ENCODE measurements at regions not wholly inside any gene's neighbourhood (a gene's known extent, or its start where the extent isn't known, plus 50 kb on each side); places are given as distances from the start of the nearest gene placed in this dataset.

DNA sequence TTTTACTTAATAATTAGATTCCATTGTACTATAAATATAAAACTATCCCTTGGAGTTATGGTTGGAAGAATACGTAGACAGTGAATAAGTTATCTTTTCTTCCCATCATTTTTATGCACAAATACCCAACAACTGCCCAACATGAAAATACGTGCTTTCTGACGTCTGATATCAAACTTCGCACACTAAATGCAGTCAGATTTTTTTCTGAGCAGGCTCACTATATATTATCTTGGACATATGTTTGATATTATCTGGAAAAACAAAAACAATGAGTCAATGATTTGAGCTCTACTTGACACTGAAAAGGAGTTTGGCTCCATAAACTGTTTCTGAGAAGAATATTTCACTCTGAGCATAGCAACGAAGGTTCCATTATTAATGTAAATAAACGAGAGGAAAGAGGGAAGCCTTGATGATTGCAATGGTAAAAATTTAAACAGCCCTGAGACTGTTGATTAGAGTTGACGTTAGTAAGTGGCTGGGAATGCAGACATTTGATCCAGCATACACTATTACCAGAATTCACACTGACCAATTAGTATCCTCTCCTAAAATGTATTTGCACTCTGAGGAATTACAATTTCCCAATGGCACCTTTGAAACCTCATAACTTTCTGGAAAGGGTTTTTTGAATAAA is 1090.0 kb downstream of the EPHA7 start:
- no peaks in the 10 kb centered on the region for H3K36me3 ChIP-seq (ENCODE audit: insufficient read depth, low read length)
- no peaks in the 10 kb centered on the region for H3K4me1 ChIP-seq (ENCODE audit: insufficient read depth, low read length)
- no peak overlapping the region for H2AFZ ChIP-seq (ENCODE audit: low read depth, low read length)

GRCh38 chr6:92315312-92315711 is 1104.0 kb downstream of the EPHA7 start:
- no peak overlapping the region for H3K4me3 ChIP-seq (ENCODE audit: low read length)
- H3K27me3 ChIP-seq (ENCODE audit: insufficient read depth, low read length) = no peaks in the 10 kb centered on the region
- H3K36me3 ChIP-seq (ENCODE audit: insufficient read depth, low read length) = no peaks in the 10 kb centered on the region
- no peaks in the 10 kb centered on the region for H3K9me3 ChIP-seq (ENCODE audit: low read length)
- no peaks in the 10 kb centered on the region for H3K4me1 ChIP-seq (ENCODE audit: insufficient read depth, low read length)
- H2AFZ ChIP-seq (ENCODE audit: low read depth, low read length) = no peak overlapping the region

More for the DNA sequence above, 1090.0 kb downstream of the EPHA7 start:
- Histone ChIP-seq H3K4me3 (ENCODE audit: low read length) (no peak overlapping the region), H3K9me3 (ENCODE audit: low read length) (no peaks in the 10 kb centered on the region), H3K27me3 (ENCODE audit: insufficient read depth, low read length) (no peaks in the 10 kb centered on the region)

DNA sequence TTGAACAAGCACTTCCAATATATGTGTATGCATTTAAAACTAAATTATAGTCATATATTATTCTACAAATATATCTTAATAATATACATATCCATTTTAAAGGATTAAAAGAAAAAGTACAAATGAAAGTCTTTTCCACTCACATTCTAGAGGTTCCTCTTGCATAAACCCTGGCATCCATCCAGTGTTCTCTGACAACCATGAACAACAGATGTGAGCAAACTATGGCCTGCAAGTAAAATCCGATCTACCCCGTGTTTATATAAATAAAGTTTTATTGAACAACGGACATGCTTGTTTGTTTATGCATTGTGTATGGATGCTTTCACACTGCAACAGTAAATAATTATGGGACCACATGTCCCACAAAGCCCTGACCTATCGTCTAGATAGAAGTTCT is 1122.3 kb downstream of the EPHA7 start:
- Histone ChIP-seq H3K4me3 (ENCODE audit: low read length) (no peak overlapping the region), H2AFZ (ENCODE audit: low read depth, low read length) (no peak overlapping the region), H3K4me1 (ENCODE audit: insufficient read depth, low read length) (no peaks in the 10 kb centered on the region), H3K9me3 (ENCODE audit: low read length) (no peaks in the 10 kb centered on the region), H3K27me3 (ENCODE audit: insufficient read depth, low read length) (no peaks in the 10 kb centered on the region), H3K36me3 (ENCODE audit: insufficient read depth, low read length) (no peaks in the 10 kb centered on the region)

DNA sequence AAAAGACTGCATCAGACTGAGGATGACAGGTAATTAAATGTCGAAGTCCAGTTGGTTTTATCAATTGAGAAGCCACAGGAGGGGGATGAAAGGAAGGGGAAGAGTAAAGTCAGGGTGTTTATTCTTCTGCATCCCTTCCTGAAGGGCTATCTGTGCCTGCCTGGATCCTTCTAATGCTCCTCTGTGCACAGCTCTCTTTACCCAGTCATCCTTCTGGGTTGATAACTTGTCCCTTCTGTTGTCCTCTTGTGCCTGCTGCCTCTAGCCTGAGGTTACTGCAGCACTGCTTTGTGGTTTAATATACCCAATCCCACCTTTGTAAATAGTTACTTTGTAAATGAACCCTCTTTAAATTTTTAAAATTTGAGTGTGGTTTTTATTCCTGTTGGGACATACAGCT is 1127.3 kb downstream of the EPHA7 start:
- Histone ChIP-seq H3K4me1 (ENCODE audit: insufficient read depth, low read length) (no peaks in the 10 kb centered on the region), H3K36me3 (ENCODE audit: insufficient read depth, low read length) (no peaks in the 10 kb centered on the region), H3K4me3 (ENCODE audit: low read length) (no peak overlapping the region), H3K9me3 (ENCODE audit: low read length) (no peaks in the 10 kb centered on the region), H3K27me3 (ENCODE audit: insufficient read depth, low read length) (no peaks in the 10 kb centered on the region), H2AFZ (ENCODE audit: low read depth, low read length) (no peak overlapping the region)

DNA sequence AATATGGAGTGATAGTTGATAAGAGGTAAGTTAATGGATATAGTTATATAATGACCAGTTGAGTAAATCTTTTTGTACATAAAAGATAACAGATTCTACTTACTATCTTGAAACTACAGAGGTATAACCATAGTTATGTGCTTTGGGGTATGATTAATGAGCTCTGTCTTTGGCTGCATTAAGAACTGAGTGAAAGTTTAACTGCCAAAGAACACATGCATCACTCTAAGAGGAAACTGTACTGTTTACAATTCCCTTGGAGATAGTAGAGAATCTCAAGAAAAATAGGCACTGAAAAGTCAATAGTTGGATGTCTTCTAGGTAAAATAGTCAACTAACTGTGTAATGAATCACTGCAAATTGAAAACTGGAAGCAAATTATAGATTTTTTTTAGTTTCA is 1129.5 kb downstream of the EPHA7 start:
- H3K9me3 ChIP-seq (ENCODE audit: low read length) = no peaks in the 10 kb centered on the region
- no peak overlapping the region for H2AFZ ChIP-seq (ENCODE audit: low read depth, low read length)
- H3K27me3 ChIP-seq (ENCODE audit: insufficient read depth, low read length) = no peaks in the 10 kb centered on the region
- no peaks in the 10 kb centered on the region for H3K36me3 ChIP-seq (ENCODE audit: insufficient read depth, low read length)
- H3K4me1 ChIP-seq (ENCODE audit: insufficient read depth, low read length) = no peaks in the 10 kb centered on the region
- H3K4me3 ChIP-seq (ENCODE audit: low read length) = no peak overlapping the region

DNA sequence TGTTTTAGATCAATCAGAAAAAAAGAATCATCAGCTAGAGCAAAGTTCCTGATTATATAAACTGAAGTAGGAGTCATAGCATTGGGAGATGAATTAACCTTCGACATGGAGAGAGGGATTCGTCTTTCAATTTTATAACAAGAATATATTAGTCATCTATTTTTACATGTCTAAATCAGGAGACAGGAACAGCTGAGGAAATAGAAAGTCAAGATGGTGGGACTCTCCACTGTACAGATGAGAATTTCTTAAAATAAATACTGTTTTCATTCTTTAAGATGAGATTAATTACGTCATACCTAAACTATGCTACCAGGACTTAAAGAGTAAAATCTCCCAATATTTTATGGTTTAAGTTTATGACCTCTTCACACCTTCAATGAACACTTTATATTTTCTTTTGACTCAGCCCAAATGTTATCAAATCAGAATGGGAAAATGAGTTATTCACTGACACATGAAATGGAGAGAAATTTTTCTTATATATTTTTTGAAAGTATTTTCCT is 1137.7 kb downstream of the EPHA7 start:
- H3K4me1 ChIP-seq (ENCODE audit: insufficient read depth, low read length) = no peaks in the 10 kb centered on the region
- no peak overlapping the region for H3K4me3 ChIP-seq (ENCODE audit: low read length)
- H3K36me3 ChIP-seq (ENCODE audit: insufficient read depth, low read length) = no peaks in the 10 kb centered on the region
- no peaks in the 10 kb centered on the region for H3K27me3 ChIP-seq (ENCODE audit: insufficient read depth, low read length)
- H2AFZ ChIP-seq (ENCODE audit: low read depth, low read length) = no peak overlapping the region
- H3K9me3 ChIP-seq (ENCODE audit: low read length) = no peaks in the 10 kb centered on the region

DNA sequence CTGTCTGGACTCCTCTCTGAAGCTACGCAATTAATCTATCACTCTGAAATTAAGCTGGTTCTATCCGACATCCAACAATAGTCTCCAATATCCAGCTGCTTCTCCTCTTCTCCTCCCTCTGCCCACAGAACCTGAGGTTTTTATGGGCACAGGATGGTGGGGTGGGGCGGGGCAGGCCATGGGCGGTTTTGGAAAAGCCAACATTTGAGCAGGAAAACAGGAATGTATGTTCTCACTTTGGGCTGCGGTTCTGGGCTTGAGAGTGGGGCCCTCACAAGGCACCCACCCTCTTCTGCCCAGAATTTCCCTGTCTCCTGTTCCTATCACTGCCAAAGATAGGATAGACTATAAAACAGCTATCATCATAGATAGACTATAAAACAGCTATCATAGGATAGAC is 1144.2 kb downstream of the EPHA7 start:
- Histone ChIP-seq H3K4me3 (ENCODE audit: low read length) (no peak overlapping the region), H3K4me1 (ENCODE audit: insufficient read depth, low read length) (no peaks in the 10 kb centered on the region), H2AFZ (ENCODE audit: low read depth, low read length) (no peak overlapping the region), H3K27me3 (ENCODE audit: insufficient read depth, low read length) (no peaks in the 10 kb centered on the region), H3K9me3 (ENCODE audit: low read length) (no peaks in the 10 kb centered on the region), H3K36me3 (ENCODE audit: insufficient read depth, low read length) (no peaks in the 10 kb centered on the region)

GRCh38 chr6:92274588-92274987 is 1144.8 kb downstream of the EPHA7 start:
- no peaks in the 10 kb centered on the region for H3K9me3 ChIP-seq (ENCODE audit: low read length)
- no peak overlapping the region for H2AFZ ChIP-seq (ENCODE audit: low read depth, low read length)
- H3K4me3 ChIP-seq (ENCODE audit: low read length) = no peak overlapping the region
- H3K27me3 ChIP-seq (ENCODE audit: insufficient read depth, low read length) = no peaks in the 10 kb centered on the region
- no peaks in the 10 kb centered on the region for H3K4me1 ChIP-seq (ENCODE audit: insufficient read depth, low read length)
- no peaks in the 10 kb centered on the region for H3K36me3 ChIP-seq (ENCODE audit: insufficient read depth, low read length)

GRCh38 chr6:92273694-92274093 is 1145.7 kb downstream of the EPHA7 start:
- H3K9me3 ChIP-seq (ENCODE audit: low read length) = no peaks in the 10 kb centered on the region
- H3K36me3 ChIP-seq (ENCODE audit: insufficient read depth, low read length) = no peaks in the 10 kb centered on the region
- H3K4me1 ChIP-seq (ENCODE audit: insufficient read depth, low read length) = no peaks in the 10 kb centered on the region
- no peak overlapping the region for H2AFZ ChIP-seq (ENCODE audit: low read depth, low read length)
- no peak overlapping the region for H3K4me3 ChIP-seq (ENCODE audit: low read length)
- H3K27me3 ChIP-seq (ENCODE audit: insufficient read depth, low read length) = no peaks in the 10 kb centered on the region

DNA sequence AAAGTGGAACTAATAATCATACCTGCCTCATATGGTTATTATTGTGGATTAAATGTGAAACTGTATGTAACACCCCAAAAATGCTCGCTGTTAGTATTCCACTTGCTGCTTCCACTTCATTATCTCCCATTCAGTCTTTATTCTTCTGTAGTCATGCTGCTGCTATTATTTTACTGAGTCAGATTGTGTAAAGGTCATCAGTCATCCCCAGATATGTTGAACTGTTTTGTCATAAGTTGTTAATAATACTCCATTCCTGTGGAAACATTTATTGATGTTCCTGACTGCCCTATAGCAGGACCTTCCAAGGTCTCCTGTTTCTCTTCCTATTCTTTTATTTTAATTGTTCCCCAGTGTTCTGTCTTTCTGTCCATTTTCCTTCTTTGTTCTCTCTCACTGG is 1148.3 kb downstream of the EPHA7 start:
- Histone ChIP-seq H3K36me3 (ENCODE audit: insufficient read depth, low read length) (no peaks in the 10 kb centered on the region), H3K4me1 (ENCODE audit: insufficient read depth, low read length) (no peaks in the 10 kb centered on the region), H3K4me3 (ENCODE audit: low read length) (no peak overlapping the region), H3K9me3 (ENCODE audit: low read length) (no peaks in the 10 kb centered on the region), H3K27me3 (ENCODE audit: insufficient read depth, low read length) (no peaks in the 10 kb centered on the region), H2AFZ (ENCODE audit: low read depth, low read length) (no peak overlapping the region)

DNA sequence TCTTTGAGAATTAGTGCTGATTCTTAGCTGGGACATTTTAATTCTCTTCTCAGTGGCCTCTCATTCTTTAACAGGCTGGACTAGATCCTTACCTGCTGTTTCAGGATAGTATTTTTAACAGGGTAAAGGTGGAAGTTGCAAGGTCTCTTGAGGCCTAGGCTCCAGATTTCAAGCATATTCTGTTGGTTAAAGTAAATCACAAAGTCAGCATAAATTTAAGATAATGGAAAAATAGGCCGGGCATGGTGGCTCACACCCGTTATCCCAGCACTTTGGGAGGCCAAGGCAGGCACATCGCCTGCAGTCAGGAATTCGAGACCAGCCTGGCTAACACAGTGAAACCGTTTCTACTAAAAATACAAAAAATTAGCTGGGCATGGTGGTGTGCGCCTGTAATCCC is 1149.0 kb downstream of the EPHA7 start:
- H2AFZ ChIP-seq (ENCODE audit: low read depth, low read length) = no peak overlapping the region

GRCh38 chr6:92267335-92267734 is 1152.0 kb downstream of the EPHA7 start:
- no peaks in the 10 kb centered on the region for H3K36me3 ChIP-seq (ENCODE audit: insufficient read depth, low read length)
- no peaks in the 10 kb centered on the region for H3K4me1 ChIP-seq (ENCODE audit: insufficient read depth, low read length)
- no peaks in the 10 kb centered on the region for H3K27me3 ChIP-seq (ENCODE audit: insufficient read depth, low read length)
- no peaks in the 10 kb centered on the region for H3K9me3 ChIP-seq (ENCODE audit: low read length)
- no peak overlapping the region for H2AFZ ChIP-seq (ENCODE audit: low read depth, low read length)
- H3K4me3 ChIP-seq (ENCODE audit: low read length) = no peak overlapping the region

More for the DNA sequence above, 1149.0 kb downstream of the EPHA7 start:
- Histone ChIP-seq H3K36me3 (ENCODE audit: insufficient read depth, low read length) (no peaks in the 10 kb centered on the region), H3K4me3 (ENCODE audit: low read length) (no peak overlapping the region), H3K9me3 (ENCODE audit: low read length) (no peaks in the 10 kb centered on the region), H3K27me3 (ENCODE audit: insufficient read depth, low read length) (no peaks in the 10 kb centered on the region), H3K4me1 (ENCODE audit: insufficient read depth, low read length) (no peaks in the 10 kb centered on the region)

DNA sequence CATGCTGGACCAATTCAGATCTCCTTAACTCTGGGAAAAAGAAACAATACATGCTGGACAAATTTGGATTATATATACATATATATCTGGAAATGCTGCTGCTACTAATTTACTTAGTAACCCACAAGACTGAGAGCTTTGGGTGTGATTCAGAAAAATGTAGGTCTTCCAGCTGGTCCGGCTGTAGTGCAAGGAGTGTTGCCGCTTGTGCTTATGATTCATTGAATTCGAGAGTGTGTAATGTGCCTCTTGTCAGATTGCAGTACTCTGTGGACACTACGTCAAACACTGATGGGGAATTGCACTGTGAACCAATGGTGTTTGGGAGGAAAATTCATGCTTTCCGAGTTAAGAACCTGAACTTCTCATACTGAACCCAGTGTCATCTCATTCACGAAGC is 1155.5 kb downstream of the EPHA7 start:
- H3K27me3 ChIP-seq (ENCODE audit: insufficient read depth, low read length) = no peaks in the 10 kb centered on the region
- no peak overlapping the region for H2AFZ ChIP-seq (ENCODE audit: low read depth, low read length)
- no peaks in the 10 kb centered on the region for H3K36me3 ChIP-seq (ENCODE audit: insufficient read depth, low read length)
- H3K9me3 ChIP-seq (ENCODE audit: low read length) = no peaks in the 10 kb centered on the region
- no peaks in the 10 kb centered on the region for H3K4me1 ChIP-seq (ENCODE audit: insufficient read depth, low read length)
- H3K4me3 ChIP-seq (ENCODE audit: low read length) = no peak overlapping the region

- H3K36me3 ChIP-seq (ENCODE audit: insufficient read depth, low read length) = no peaks in the 10 kb centered on the region
- no peak overlapping the region for H3K4me3 ChIP-seq (ENCODE audit: low read length)
- H2AFZ ChIP-seq (ENCODE audit: low read depth, low read length) = no peak overlapping the region
- H3K9me3 ChIP-seq (ENCODE audit: low read length) = no peaks in the 10 kb centered on the region
- H3K27me3 ChIP-seq (ENCODE audit: insufficient read depth, low read length) = no peaks in the 10 kb centered on the region
- H3K4me1 ChIP-seq (ENCODE audit: insufficient read depth, low read length) = no peaks in the 10 kb centered on the region
Observed at GRCh38 chr6:92259171-92259570, 1160.2 kb downstream of the EPHA7 start.

All from neuron (in vitro differentiated cells).